ENCODE measurements at regions not wholly inside any gene's neighbourhood (a gene's known extent, or its start where the extent isn't known, plus 50 kb on each side); places are given as distances from the start of the nearest gene placed in this dataset.
"Not testable (repeated sequence)": the region's sequence is repeated elsewhere in the genome, so short reads cannot be mapped to it uniquely, and the experiment has no call there.

- DNase-seq (ENCODE audit: extremely low read depth in 1 of 11, low read depth in 9 of 11, low spot score in 4 of 11) = peak in 1 of 11 donors; percentile 15
Observed at GRCh38 chr12:3365463-3366411, 125.3 kb upstream of the PRMT8 start.

DNA sequence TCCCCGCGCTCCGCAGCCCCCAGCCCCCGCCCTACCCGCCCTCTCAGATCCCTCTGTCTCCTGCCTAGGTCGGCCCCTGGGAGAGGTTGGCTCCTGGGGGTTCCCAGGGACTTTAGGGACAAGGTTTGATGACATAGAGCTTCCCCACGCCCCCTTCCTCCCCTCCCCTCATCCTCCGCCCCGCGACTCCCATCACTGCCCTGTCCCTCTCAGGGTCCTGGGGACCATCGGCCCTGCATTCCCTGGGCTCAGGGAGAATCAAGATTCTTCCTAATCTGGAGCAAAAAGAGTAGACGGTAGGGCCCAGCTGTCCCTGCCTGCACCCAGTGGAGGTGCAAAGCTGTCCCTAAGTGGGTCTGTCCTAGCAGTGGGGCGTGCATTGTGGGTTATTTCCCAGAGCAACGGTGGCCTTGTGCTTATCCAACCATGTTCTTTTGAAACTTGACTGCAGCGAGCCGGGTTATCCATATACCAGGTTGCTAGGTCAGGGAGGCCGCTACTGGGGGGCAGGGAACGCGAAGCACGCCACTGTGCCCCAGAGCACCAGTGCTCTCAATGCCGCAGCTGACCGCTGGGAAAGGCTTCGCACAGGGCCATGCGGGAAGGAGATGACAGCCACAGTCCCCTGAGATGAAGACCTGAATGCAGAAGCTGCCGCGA, 124.4 kb upstream of the PRMT8 start:
- DNase-seq (ENCODE audit: extremely low read depth in 1 of 11, low read depth in 9 of 11, low spot score in 4 of 11) = no peak

GRCh38 chr12:3367750-3368444, 123.1 kb upstream of the PRMT8 start:
- no peak for DNase-seq (ENCODE audit: extremely low read depth in 1 of 11, low read depth in 9 of 11, low spot score in 4 of 11)

DNA sequence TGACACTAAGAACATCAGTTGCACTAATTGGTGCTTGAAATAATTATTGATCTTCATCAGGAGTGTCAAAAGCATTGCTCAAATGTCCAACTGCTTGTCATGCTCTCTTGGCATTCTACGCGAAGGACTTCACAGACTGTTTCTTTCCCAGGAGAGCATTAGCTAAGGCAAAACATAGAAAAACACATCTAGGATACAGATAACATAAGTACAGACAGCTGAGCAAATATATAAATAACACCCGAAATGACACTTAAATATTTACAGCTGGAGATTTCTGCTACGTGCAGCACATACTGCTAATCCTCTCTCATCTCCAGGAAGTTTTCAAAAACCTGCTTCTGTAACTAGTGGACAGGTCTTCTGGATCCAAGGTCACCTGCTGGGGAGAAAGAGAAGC, 120.0 kb upstream of the PRMT8 start:
- DNase-seq (ENCODE audit: extremely low read depth in 1 of 11, low read depth in 9 of 11, low spot score in 4 of 11) = no peak

DNA sequence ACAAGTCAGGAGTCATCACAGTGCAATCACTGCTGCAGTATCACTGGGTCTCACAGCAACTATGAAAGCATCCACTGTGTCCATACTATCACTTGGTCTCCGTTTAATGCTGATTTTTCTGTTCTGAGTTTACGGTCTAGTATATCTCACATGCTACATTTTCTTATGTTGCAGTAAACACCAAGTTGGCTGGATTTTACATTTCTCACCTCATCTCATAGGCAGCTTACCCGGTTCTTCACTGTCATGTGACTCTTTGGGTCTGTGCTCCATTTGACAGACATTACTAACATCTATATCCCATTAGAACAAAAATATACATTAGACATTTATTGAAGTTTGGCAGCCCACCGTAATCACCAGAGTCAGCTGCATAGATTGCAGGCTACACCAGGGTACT, 115.7 kb upstream of the PRMT8 start:
- DNase-seq (ENCODE audit: extremely low read depth in 1 of 11, low read depth in 9 of 11, low spot score in 4 of 11) = no peak

- no peak for DNase-seq (ENCODE audit: extremely low read depth in 1 of 11, low read depth in 9 of 11, low spot score in 4 of 11)
Observed at GRCh38 chr12:3376779-3377455, 114.1 kb upstream of the PRMT8 start.

GRCh38 chr12:3378655-3379054, 112.3 kb upstream of the PRMT8 start:
- no peak for DNase-seq (ENCODE audit: extremely low read depth in 1 of 11, low read depth in 9 of 11, low spot score in 4 of 11)

DNA sequence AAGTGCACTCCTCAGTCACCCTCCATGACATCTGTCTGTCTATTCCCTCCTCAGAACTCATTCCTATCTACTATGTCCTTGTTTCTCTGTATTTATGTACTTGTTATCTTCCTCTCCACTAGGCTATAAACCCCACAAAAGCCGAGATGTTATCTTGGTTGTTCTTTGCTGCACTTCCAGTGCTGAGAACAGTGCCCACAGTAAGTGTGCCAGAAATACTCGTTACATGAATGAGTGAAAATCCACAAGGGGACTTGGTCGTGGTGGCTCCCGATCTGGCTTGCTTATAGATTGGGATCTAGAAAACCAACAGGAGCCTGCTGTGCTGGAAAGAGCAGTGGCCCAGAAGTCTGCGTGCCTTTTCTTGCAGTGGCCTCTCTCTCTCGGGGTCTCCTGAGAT, 111.9 kb upstream of the PRMT8 start:
- DNase-seq (ENCODE audit: extremely low read depth in 1 of 11, low read depth in 9 of 11, low spot score in 4 of 11) = no peak

DNA sequence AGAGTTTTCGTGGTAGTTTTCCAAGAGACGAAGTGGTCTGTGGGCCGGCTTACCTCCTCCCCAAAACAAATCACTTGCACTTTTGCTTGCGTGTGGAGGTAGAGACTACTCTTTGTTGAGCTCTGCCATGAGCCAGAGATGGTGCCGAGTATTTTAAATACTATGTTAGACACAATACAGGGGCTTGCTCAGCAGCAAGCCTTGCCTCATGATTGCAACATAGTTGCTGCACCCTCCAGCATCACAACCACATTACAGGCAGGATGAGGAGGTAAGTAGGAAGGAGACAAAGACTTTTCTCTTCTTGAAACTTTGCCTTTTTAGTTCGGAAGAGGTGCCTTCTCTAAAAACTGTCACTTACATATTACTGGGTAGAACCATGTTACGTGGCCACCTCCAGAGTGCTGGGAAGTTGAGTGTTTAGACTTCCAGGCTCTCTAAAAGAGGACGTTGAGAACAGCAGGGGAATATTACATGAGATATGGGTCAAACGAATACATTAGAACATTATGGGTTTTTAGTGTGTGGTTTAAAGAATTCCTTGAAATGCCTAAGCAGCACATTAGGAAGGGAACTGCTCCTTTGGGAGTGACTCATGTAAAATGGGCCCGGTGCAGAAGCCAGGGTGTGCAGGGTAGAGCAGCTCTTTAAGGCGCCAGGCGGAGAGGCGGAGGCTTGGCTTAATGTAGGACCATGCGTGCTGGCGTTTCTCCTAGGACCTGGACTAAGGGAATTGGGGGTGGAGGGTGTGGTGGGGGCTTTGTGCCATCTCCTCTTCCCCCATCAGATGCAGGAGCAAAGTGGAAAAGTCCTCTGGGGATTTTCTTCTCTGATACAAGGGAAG, 110.6 kb upstream of the PRMT8 start:
- no peak for DNase-seq (ENCODE audit: extremely low read depth in 1 of 11, low read depth in 9 of 11, low spot score in 4 of 11)

DNA sequence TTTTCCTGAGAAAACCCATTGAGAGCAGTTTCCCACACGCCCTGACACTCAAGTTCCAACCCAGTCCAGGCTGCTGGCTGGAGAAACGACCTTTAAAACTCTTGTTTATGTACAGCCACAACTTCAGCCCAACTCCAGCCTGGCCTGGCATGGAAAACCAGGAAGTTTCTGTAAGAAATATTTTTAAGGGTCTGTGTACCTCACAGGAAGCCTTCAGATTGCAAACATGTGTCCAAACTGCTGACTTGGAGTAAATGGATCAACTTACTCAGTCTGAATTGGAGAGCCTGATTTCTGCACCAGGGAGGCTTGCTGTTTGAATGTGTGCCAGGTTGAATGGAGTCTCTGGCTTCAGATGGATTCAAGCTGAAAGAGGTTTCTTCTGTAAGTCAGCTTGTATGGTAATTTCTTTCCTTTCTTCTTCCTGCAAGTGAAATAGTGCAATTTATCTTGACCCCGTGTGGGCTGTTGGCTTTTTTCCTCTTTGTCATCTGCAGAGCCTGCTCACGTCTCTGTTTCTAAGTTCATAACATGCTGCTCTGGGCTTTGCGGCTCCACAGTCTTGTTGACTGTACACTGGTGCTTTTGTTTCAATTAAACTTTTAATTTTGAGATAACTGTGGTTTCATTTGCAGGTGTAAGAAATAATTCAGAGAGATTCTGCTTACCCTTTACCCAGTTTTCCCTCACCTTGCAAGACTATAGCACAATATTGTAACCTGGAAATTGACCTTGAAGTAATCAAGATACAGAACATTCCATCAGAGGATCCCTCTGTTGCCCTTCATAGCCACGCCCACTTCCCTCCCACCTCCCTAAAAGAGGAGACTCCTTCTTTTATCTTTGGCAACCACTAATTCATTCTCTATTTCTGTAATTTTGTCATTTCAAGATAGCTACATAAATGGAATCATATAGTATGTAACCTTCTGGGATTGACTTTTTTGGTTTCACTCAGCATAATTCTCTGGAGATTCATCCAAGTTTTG, 109.7 kb upstream of the PRMT8 start:
- no peak for DNase-seq (ENCODE audit: extremely low read depth in 1 of 11, low read depth in 9 of 11, low spot score in 4 of 11)

GRCh38 chr12:3389986-3390385, 101.0 kb upstream of the PRMT8 start:
- no peak for DNase-seq (ENCODE audit: extremely low read depth in 1 of 11, low read depth in 9 of 11, low spot score in 4 of 11)

DNA sequence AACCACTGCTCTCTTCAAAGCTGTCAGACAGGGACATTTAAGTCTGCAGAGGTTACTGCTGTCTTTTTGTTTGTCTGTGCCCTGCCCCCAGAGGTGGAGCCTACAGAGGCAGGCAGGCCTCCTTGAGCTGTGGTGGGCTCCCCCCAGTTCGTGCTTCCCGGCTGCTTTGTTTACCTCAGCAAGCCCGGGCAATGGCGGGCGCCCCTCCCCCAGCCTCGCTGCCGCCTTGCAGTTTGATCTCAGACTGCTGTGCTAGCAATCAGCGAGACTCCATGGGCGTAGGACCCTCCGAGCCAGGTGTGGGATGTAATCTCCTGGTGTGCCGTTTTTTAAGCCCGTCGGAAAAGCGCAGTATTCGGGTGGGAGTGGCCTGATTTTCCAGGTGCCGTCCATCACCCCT, 93.4 kb upstream of the PRMT8 start:
- DNase-seq (ENCODE audit: extremely low read depth in 1 of 11, low read depth in 9 of 11, low spot score in 4 of 11) = not testable (repeated sequence)

DNA sequence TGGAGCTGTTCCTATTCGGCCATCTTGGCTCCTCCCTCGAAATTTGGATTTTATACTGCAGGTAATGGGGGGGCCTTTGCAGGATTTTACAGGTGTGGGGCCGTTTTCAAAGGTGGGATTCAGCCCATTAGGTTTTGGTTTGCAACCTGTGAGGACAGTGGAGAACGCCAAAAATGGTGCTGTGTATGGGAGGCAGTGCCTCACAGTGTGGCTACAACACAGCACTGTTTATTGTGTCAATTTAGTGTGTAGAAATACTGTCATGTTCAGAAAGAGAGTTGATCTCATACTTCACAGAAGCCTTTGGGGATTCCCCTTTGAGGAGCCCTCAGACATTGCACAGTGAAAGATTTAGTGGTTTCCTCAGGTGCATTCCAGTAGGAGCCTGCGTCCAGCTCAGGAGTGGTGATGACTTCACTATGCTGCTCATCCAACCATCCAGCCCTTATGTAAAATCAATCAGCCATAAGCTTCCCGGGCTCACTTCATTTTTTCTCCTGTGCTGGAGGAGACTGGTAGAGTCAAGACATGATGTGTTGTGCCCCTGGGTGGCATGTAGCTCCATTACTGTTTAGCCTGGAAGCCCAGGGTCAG, 92.7 kb upstream of the PRMT8 start:
- no peak for DNase-seq (ENCODE audit: extremely low read depth in 1 of 11, low read depth in 9 of 11, low spot score in 4 of 11)

DNA sequence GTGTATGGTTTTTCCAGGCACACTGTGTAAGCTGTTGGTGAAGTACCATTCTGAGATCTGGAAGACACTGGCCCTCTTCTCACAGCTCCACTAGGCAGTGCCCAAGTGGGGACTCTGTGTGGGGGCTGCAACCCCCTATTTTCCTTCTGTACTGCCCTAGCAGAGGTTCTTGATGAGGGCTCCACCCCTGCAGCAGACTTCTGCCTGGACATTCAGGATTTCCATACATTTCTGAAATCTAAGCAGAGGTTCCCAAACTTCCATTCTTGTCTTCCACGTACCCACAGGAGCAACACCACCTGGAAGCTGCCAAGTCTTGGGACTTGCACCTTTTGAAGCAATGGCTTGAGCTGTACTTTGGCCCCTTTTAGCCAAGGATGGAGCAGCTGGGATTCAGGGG, 85.2 kb upstream of the PRMT8 start:
- DNase-seq (ENCODE audit: extremely low read depth in 1 of 11, low read depth in 9 of 11, low spot score in 4 of 11) = no peak

GRCh38 chr12:3407723-3408122, 83.3 kb upstream of the PRMT8 start:
- DNase-seq (ENCODE audit: extremely low read depth in 1 of 11, low read depth in 9 of 11, low spot score in 4 of 11) = no peak

DNA sequence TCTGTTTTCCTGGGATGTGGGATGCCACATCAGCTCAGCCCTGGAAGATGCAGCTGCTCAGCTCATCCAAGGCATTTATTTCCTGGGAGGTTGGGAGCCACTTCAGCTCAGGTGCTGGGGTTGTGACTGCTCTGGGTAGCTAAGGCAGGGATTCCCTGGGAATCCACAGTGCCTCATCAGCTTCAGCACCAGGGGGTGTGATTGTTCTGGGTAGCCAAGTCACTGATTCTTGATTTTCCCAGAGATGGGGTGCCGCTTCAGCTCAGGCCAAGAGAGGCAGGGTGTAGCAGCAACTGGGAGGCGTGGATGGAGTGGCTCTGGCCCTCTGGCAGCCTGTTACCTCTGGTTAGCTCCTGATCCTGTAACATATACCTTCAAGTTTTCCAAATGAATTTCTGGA, 81.3 kb upstream of the PRMT8 start:
- no peak for DNase-seq (ENCODE audit: extremely low read depth in 1 of 11, low read depth in 9 of 11, low spot score in 4 of 11)

DNA sequence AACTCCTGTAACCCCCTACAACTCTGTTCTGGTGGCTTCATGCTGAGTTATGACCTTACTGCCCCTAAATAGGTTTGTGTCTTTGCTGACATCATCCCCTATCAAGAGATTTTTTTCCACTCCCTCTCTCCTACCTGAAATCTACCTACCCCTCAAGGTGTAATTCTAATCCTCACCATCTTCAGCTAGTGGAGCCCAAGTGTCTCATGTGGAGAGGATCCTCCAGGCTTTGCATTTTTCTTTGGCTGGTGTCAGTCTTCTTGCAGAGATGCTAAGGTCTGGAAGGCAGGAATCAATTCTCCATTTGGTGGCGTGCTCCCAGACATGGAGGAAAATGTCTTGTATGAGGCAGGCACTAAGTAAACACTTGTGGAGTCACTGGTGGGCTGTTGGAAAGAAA, 74.8 kb upstream of the PRMT8 start:
- no peak for DNase-seq (ENCODE audit: extremely low read depth in 1 of 11, low read depth in 9 of 11, low spot score in 4 of 11)

Data from renal cortex interstitium (tissue), 11 donors.